ENCODE measurements at regions not wholly inside any gene's neighbourhood (a gene's known extent, or its start where the extent isn't known, plus 50 kb on each side); places are given as distances from the start of the nearest gene placed in this dataset.
A peak's percentile ranks its signal among the peaks of the same experiment; 100 is the strongest.
"Not testable (repeated sequence)": the region's sequence is repeated elsewhere in the genome, so short reads cannot be mapped to it uniquely, and the experiment has no call there.

DNA sequence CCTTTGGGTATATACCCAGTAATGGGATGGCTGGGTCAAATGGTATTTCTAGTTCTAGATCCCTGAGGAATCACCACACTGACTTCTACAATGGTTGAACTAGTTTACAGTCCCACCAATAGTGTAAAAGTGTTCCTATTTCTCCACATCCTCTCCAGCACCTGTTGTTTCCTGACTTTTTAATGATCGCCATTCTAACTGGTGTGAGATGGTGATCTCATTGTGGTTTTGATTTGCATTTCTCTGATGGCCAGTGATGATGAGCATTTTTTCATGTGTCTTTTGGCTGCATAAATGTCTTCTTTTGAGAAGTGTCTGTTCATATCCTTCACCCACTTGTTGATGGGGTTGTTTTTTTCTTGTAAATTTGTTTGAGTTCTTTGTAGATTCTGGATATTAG, 583.8 kb downstream of the TBC1D22A start:
- not testable (repeated sequence) for H3K36me3 Mint-ChIP-seq; ATAC-seq (ENCODE audit: low read depth); DNase-seq (ENCODE audit: low spot score in 2 of 2); H3K27me3 Mint-ChIP-seq; H3K27ac Mint-ChIP-seq; H3K9me3 Mint-ChIP-seq; H3K4me3 Mint-ChIP-seq; H3K4me1 Mint-ChIP-seq

DNA sequence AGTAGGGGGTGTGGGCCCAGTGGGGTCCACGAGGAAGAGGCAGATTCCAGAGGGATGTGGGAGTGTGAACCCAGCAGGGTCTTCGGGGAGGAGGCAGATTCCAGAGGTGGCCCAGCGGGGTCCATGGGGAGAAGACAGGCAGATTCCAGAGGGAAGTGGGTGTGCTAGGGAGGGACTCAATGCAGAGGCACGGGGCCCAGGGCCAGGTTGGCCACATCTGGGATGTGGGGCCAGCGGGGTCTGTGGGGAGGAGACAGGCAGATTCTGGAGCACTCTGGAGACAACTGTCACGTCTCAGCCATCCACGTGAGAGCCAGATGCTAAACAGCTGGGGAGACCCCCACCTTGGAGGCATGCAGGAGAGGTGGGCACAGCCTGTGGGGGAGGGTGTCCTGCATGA, 582.6 kb downstream of the TBC1D22A start:
- H3K27me3 Mint-ChIP-seq = peaks cover 10% of the 10 kb centered on the region
- no peak overlapping the region for H3K4me3 Mint-ChIP-seq
- H3K9me3 Mint-ChIP-seq = peaks cover 1% of the 10 kb centered on the region
- H3K4me1 Mint-ChIP-seq = no peaks in the 10 kb centered on the region
- no peak overlapping the region for H3K27ac Mint-ChIP-seq
- ATAC-seq (ENCODE audit: low read depth) (no peak), DNase-seq (ENCODE audit: low spot score in 2 of 2) (no peak)
- no peaks in the 10 kb centered on the region for H3K36me3 Mint-ChIP-seq

DNA sequence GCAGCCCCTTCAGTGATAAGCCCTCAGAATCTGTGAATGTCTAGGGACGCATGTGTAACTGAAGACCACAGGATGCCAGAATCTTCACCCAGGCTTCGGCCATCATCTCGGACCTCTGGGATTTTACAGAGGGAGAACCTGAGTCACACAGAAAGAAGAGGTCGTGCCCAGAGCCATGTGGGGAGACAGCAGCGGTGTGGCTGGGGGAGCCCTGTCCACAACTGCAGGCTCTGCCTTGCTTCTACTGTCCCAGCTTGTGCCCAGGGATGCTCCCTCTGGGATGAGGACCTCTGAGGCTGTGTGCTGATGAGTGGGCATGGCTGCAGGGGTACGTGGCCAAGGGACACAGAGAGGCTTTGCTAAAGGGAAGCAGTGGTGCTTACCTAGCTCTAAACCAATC, 582.0 kb downstream of the TBC1D22A start:
- H3K9me3 Mint-ChIP-seq = no peaks in the 10 kb centered on the region
- no peak overlapping the region for H3K4me3 Mint-ChIP-seq
- no peaks in the 10 kb centered on the region for H3K36me3 Mint-ChIP-seq
- H3K27ac Mint-ChIP-seq = no peak overlapping the region
- ATAC-seq (ENCODE audit: low read depth) (no peak), DNase-seq (ENCODE audit: low spot score in 2 of 2) (no peak)
- H3K4me1 Mint-ChIP-seq = no peaks in the 10 kb centered on the region
- H3K27me3 Mint-ChIP-seq = peaks cover 10% of the 10 kb centered on the region

DNA sequence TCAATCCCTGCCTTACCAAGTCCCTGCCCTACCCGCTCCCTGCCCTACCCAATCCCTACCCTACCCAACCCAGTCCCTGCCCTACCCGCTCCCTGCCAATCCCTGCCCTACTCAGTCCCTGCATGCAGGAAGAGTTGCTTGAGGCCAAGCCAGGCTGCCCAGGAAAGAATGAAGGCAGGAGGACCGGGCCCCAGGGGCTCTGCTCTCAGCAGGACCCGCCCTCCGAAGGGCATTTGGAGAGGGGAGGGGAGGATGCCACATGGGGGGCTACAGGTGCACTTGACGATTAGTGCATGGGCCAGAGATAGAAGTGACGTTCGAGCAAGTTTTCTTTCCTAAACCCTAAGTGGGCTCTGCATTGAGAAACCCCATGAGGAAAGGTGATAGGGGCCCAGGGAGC, 581.2 kb downstream of the TBC1D22A start:
- no peak for ATAC-seq (ENCODE audit: low read depth)
- H3K36me3 Mint-ChIP-seq = no peaks in the 10 kb centered on the region
- no peak for DNase-seq (ENCODE audit: low spot score in 2 of 2)
- no peaks in the 10 kb centered on the region for H3K4me1 Mint-ChIP-seq
- no peaks in the 10 kb centered on the region for H3K9me3 Mint-ChIP-seq
- H3K4me3 Mint-ChIP-seq = no peak overlapping the region
- H3K27me3 Mint-ChIP-seq = peaks cover 12% of the 10 kb centered on the region
- no peak overlapping the region for H3K27ac Mint-ChIP-seq

DNA sequence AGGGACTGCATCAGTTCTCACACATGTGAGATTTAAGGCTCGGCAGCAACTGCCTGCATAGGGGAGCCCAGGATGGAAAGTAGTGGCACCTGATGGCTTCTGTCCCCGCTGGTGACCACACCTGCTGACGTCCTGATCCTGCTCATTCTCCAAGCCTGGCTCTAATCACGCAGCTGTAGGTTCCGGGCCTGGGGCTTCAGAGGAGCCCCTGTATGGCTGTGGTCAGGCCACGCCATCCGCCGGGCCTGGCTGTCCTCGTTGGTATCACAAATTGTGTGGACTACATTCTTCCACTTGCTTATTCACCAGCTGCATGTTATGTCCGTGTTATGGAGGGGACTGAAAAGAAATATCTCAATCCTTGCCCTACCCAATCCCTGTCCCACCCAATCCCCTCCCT, 580.0 kb downstream of the TBC1D22A start:
- Mint-ChIP-seq H3K4me1 (no peaks in the 10 kb centered on the region), H3K9me3 (no peaks in the 10 kb centered on the region), H3K27ac (no peak overlapping the region), H3K27me3 (peaks cover 12% of the 10 kb centered on the region), H3K36me3 (no peaks in the 10 kb centered on the region), H3K4me3 (no peak overlapping the region)
- DNase-seq (ENCODE audit: low spot score in 2 of 2) (no peak), ATAC-seq (ENCODE audit: low read depth) (no peak)

DNA sequence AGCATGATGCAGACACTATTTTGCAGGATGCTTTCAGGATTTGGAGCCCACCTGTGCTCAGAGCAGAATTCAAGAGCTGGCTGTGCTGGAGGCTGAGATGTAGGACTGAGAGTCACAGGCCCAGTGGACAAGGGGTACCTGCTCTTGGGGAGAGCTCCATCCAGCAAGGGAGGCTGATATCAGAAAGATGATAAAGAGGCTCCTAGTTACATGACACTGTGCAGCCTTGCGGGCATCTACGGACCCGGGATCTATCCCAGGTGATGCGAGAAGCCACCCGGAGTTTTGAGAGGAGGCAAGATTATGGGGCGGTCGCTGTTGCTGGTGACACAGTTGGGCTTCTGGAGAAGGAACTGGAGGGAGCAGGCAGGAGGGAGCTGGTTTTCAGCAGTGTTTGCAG, 579.0 kb downstream of the TBC1D22A start:
- DNase-seq (ENCODE audit: low spot score in 2 of 2) (no peak), ATAC-seq (ENCODE audit: low read depth) (no peak)
- peaks cover 12% of the 10 kb centered on the region for H3K27me3 Mint-ChIP-seq
- no peak overlapping the region for H3K4me3 Mint-ChIP-seq
- no peaks in the 10 kb centered on the region for H3K36me3 Mint-ChIP-seq
- no peaks in the 10 kb centered on the region for H3K4me1 Mint-ChIP-seq
- no peaks in the 10 kb centered on the region for H3K9me3 Mint-ChIP-seq
- no peak overlapping the region for H3K27ac Mint-ChIP-seq

DNA sequence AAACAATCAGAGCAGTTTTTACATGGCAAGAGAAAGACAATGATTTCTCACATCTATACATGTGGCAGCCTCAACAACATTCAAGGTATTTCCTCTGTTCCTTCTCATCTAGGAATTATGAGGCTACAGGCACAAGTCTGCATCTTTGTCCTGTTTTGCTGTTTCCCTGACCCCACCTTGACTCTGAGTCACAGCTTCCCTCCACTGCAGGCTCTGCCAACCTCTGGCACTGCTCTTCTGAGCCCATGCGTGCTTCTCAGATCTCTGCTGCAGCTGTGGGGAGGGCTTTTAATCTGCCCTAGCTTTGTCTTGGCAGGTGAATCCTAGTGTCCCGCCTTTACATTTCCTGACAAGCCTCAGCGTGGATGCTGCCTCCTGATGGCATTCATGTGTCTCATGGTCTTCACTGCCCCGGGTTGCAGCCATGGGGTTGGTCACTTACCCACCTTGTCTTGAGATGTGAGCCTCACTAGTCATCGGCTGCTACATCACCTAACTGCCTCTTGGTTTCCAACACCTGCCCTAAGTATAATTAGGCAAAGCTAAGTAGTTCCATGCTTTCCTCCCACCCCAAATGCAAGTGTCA, 578.5 kb downstream of the TBC1D22A start:
- Mint-ChIP-seq H3K27me3 (peaks cover 13% of the 10 kb centered on the region), H3K27ac (no peak overlapping the region), H3K4me3 (no peak overlapping the region), H3K9me3 (peaks cover 3% of the 10 kb centered on the region), H3K36me3 (peaks cover 3% of the 10 kb centered on the region), H3K4me1 (no peaks in the 10 kb centered on the region)
- ATAC-seq (ENCODE audit: low read depth) (no peak), DNase-seq (ENCODE audit: low spot score in 2 of 2) (no peak)

DNA sequence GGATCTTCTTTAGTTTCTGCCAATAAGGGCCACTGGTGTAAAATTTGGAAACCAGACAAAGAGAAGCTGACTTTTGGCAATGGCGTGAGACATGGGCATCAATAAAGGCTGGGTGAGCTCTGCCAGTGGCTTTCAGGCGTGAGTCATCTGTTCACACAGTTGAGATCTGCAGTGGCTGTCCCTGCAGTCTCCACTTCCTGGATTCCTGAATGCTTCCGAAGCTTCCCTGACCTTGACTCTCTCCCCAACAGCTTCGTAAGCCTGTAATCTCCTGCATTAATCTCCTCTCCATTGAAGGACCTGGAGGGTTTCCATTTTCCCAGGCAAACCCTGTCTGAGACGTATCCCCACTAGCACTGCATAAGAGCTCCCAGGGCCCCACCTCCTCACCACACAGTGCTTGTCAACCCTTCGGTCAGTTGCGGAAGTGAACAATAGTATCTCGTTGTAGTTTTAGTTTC, 574.7 kb downstream of the TBC1D22A start:
- DNase-seq (ENCODE audit: low spot score in 2 of 2) (no peak), ATAC-seq (ENCODE audit: low read depth) (no peak)
- peak overlapping the region; percentile 28 for H3K4me3 Mint-ChIP-seq
- H3K27ac Mint-ChIP-seq = no peak overlapping the region
- no peaks in the 10 kb centered on the region for H3K4me1 Mint-ChIP-seq
- peaks cover 5% of the 10 kb centered on the region for H3K36me3 Mint-ChIP-seq
- H3K9me3 Mint-ChIP-seq = peaks cover 5% of the 10 kb centered on the region
- peaks cover 5% of the 10 kb centered on the region for H3K27me3 Mint-ChIP-seq

DNA sequence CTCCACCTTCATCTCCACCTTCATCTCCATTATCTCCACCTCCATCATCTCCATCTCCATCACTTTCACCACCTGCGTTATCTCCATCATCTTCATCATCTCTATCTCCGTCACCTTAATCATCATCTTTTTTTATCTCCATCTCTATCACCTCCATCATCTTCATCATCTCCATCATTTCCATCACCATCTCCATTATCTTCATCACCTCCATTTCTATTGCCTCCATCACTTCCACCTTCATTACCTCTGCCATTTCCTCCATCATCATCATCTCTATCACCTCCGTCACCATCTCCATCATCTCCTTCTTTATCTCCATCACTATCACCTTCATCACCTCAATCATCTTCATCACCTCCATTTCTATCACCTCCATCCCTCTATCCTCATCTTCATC, 573.5 kb downstream of the TBC1D22A start:
- peaks cover 5% of the 10 kb centered on the region for H3K9me3 Mint-ChIP-seq
- H3K4me1 Mint-ChIP-seq = no peaks in the 10 kb centered on the region
- DNase-seq (ENCODE audit: low spot score in 2 of 2) (no peak), ATAC-seq (ENCODE audit: low read depth) (no peak)
- H3K27ac Mint-ChIP-seq = no peak overlapping the region
- no peak overlapping the region for H3K4me3 Mint-ChIP-seq
- H3K36me3 Mint-ChIP-seq = peaks cover 5% of the 10 kb centered on the region
- peaks cover 7% of the 10 kb centered on the region for H3K27me3 Mint-ChIP-seq

DNA sequence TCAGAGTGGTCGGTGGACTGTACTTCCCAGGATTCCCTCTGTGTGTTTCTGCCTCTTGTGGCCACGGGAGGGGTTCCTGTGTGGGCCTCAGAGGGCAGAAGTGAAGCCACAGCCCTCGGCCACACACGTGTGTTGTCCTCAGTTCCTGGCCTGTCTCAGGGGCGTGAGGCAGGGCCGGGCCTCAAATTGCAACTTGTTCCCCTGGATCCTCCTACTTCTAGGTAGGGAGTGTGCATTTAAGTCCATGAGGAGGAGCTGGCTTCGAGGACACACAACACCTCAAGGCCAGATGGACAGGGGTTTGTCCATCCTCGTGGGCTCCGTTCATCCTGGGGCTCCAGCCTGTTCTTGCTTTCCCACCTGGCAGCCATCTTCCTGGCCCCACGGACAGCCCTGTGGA, 573.0 kb downstream of the TBC1D22A start:
- H3K36me3 Mint-ChIP-seq = peaks cover 5% of the 10 kb centered on the region
- ATAC-seq (ENCODE audit: low read depth) = no peak
- peaks cover 5% of the 10 kb centered on the region for H3K9me3 Mint-ChIP-seq
- no peaks in the 10 kb centered on the region for H3K4me1 Mint-ChIP-seq
- H3K4me3 Mint-ChIP-seq = no peak overlapping the region
- H3K27ac Mint-ChIP-seq = no peak overlapping the region
- peaks cover 7% of the 10 kb centered on the region for H3K27me3 Mint-ChIP-seq
- DNase-seq (ENCODE audit: low spot score in 2 of 2) = no peak

DNA sequence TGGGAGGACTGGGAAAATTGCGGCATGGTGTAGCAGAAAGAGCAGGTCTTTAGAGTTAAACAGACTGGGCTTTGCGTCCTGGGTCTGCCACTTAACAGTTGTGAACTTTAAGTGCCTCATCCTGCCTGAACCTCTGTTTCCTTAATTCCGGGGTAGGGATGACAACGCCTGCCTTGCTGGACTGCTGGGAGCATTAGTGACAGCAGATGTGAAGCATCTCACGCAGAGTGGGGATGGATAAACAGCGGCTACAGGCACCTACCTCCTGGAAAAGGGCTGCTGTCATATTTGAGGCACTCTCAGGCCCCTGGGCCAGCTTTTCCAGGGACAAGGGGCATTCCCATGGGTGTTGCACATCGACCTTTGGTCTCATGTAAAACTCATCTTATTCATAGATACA, 572.2 kb downstream of the TBC1D22A start:
- DNase-seq (ENCODE audit: low spot score in 2 of 2) = no peak
- H3K4me3 Mint-ChIP-seq = no peak overlapping the region
- peaks cover 5% of the 10 kb centered on the region for H3K9me3 Mint-ChIP-seq
- no peak overlapping the region for H3K27ac Mint-ChIP-seq
- ATAC-seq (ENCODE audit: low read depth) = no peak
- H3K4me1 Mint-ChIP-seq = no peaks in the 10 kb centered on the region
- H3K36me3 Mint-ChIP-seq = peaks cover 5% of the 10 kb centered on the region
- peaks cover 7% of the 10 kb centered on the region for H3K27me3 Mint-ChIP-seq

DNA sequence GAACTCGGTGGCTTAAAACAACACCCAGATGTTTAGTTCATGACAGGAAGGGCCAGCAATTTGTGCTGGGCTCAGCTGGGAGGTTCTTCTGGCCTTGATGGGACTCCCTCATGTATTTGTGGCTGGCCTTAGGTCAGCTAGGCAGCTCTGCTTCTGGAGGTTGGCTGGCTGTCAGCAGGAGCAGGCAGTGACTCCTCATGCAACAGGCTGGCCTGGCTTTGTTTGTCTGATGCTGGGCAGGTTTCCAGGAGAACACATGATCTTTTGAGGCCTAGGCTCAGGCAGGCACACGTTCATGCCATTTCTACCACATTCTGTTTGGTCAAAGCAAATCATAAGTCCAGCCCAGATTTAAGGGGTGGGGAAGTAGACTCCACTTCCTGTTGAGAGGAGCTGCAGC, 571.2 kb downstream of the TBC1D22A start:
- Mint-ChIP-seq H3K9me3 (peaks cover 5% of the 10 kb centered on the region), H3K4me1 (no peaks in the 10 kb centered on the region), H3K36me3 (peaks cover 5% of the 10 kb centered on the region), H3K4me3 (no peak overlapping the region), H3K27ac (no peak overlapping the region), H3K27me3 (peaks cover 5% of the 10 kb centered on the region)
- DNase-seq (ENCODE audit: low spot score in 2 of 2) (no peak), ATAC-seq (ENCODE audit: low read depth) (no peak)

DNA sequence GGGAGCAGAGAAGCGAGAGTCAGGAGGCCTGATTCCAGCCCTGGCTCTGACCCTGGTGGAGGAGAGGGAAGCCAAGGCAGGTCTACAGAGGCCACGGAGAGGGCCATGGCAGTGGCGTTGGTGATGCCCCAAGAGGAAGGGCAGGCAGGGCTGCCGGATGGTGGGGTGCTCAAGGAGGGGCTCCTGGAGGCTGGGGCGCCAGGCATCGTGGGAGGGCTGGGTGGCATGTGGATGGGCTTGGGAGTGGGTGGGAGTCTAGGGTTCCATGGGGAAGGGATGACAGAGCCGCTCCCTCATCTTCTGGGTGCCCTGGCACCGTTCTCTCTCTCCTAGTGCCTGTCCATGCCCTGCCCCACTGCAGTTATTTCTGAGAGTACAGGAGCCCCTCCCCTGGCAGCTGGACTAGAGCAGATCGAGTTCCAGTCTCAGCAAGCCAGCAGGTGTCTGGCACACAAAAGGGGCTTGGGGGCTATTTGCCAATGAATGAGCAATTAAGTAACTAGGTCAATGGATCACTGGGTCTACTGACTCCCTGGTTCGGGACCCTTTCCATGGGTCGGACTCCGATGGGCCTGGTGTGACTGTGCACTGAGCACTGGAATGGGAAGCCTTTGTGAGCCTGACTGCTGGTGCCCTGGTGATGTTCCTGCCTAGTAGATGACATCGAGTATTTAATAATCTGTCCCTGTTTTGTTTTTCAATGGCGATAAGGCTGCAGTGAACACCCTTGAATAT, 570.0 kb downstream of the TBC1D22A start:
- no peaks in the 10 kb centered on the region for H3K4me1 Mint-ChIP-seq
- DNase-seq (ENCODE audit: low spot score in 2 of 2) (no peak), ATAC-seq (ENCODE audit: low read depth) (no peak)
- peaks cover 5% of the 10 kb centered on the region for H3K9me3 Mint-ChIP-seq
- no peak overlapping the region for H3K27ac Mint-ChIP-seq
- H3K36me3 Mint-ChIP-seq = peaks cover 5% of the 10 kb centered on the region
- peaks cover 9% of the 10 kb centered on the region for H3K27me3 Mint-ChIP-seq
- no peak overlapping the region for H3K4me3 Mint-ChIP-seq

DNA sequence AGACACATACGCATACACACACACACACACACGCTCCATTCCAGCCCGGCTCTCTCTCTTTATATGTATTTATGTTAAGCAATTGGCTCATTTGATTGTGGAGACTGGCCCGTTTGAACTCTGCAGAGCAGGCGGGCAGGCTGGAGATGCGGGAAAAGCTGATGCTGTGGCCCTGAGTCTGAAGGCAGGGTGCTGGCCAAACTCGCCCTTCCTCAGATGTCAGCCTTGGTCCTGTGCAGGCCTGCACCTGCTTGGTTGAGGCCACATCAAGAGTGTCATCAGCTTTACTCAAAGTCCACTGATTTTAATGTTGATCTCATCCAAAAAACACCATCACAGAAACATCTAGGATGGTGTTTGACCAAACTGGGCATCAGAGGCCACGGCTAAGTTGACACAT, 569.3 kb downstream of the TBC1D22A start:
- H3K4me1 Mint-ChIP-seq = no peaks in the 10 kb centered on the region
- H3K27ac Mint-ChIP-seq = no peak overlapping the region
- H3K36me3 Mint-ChIP-seq = peaks cover 5% of the 10 kb centered on the region
- peaks cover 5% of the 10 kb centered on the region for H3K9me3 Mint-ChIP-seq
- no peak overlapping the region for H3K4me3 Mint-ChIP-seq
- peaks cover 9% of the 10 kb centered on the region for H3K27me3 Mint-ChIP-seq
- DNase-seq (ENCODE audit: low spot score in 2 of 2) = no peak
- ATAC-seq (ENCODE audit: low read depth) = no peak
